ENCODE measurements at regions not wholly inside any gene's neighbourhood (a gene's known extent, or its start where the extent isn't known, plus 50 kb on each side); places are given as distances from the start of the nearest gene placed in this dataset.

GRCh38 chr2:128786741-128787478 lies 468.2 kb upstream of the HS6ST1 start:
- Histone ChIP-seq H3K9me3 (ENCODE audit: control insufficient read depth, low read length) (no peaks in the 10 kb centered on the region), H3K4me1 (ENCODE audit: control insufficient read depth, insufficient read depth, low read length, poor library complexity, severe bottlenecking) (no peaks in the 10 kb centered on the region), H3K4me3 (ENCODE audit: extremely low read depth, insufficient read depth, low read length, poor library complexity, severe bottlenecking) (no peak overlapping the region), H3K27ac (ENCODE audit: low read depth, low read length, severe bottlenecking) (no peak overlapping the region), H3K36me3 (ENCODE audit: control insufficient read depth, insufficient read depth, low read length) (no peaks in the 10 kb centered on the region)
- 83 to 88% methylated on average over 7 to 8 of the region's 9 CpGs for WGBS, 2 experiments (ENCODE audit: insufficient coverage in 2 of 2)

DNA sequence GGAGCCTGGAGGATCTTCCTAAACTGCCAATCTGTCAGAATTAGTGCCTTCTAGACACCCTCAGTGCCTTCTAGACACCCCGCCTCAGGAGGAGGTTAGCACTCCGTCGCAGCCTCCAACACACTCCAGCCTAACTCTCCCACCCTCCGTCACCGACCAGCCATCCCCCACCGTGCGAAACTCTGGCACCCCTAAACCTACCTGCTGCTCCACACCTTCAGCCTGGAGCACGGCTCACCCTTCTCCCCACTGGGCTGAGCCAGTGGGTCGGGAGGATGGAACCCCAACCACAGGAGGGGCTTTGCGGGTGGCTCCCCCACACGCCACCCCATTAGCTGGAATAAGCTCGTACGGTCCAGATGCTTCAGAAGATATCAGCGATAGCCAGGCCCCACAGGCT lies 468.9 kb upstream of the HS6ST1 start:
- Histone ChIP-seq H3K9me3 (ENCODE audit: control insufficient read depth, low read length) (no peaks in the 10 kb centered on the region), H3K27ac (ENCODE audit: low read depth, low read length, severe bottlenecking) (no peak overlapping the region), H3K4me1 (ENCODE audit: control insufficient read depth, insufficient read depth, low read length, poor library complexity, severe bottlenecking) (no peaks in the 10 kb centered on the region), H3K36me3 (ENCODE audit: control insufficient read depth, insufficient read depth, low read length) (no peaks in the 10 kb centered on the region), H3K4me3 (ENCODE audit: extremely low read depth, insufficient read depth, low read length, poor library complexity, severe bottlenecking) (no peak overlapping the region)
- WGBS, 2 experiments (ENCODE audit: insufficient coverage in 2 of 2): 88 to 93% methylated on average over 3 to 12 of the region's 14 CpGs

- H3K4me3 ChIP-seq (ENCODE audit: extremely low read depth, insufficient read depth, low read length, poor library complexity, severe bottlenecking): no peak overlapping the region
These were observed 470.1 kb upstream of the HS6ST1 start for GRCh38 chr2:128788636-128789220.

GRCh38 chr2:128789221-128789620 lies 470.6 kb upstream of the HS6ST1 start:
- no peaks in the 10 kb centered on the region for H3K9me3 ChIP-seq (ENCODE audit: control insufficient read depth, low read length)
- no peaks in the 10 kb centered on the region for H3K4me1 ChIP-seq (ENCODE audit: control insufficient read depth, insufficient read depth, low read length, poor library complexity, severe bottlenecking)
- 85 to 86% methylated on average over 6 of the region's 6 CpGs for WGBS, 2 experiments (ENCODE audit: insufficient coverage in 2 of 2)
- H3K27ac ChIP-seq (ENCODE audit: low read depth, low read length, severe bottlenecking): no peak overlapping the region
- no peak overlapping the region for H3K4me3 ChIP-seq (ENCODE audit: extremely low read depth, insufficient read depth, low read length, poor library complexity, severe bottlenecking)
- no peaks in the 10 kb centered on the region for H3K36me3 ChIP-seq (ENCODE audit: control insufficient read depth, insufficient read depth, low read length)

More at GRCh38 chr2:128788636-128789220, 470.1 kb upstream of the HS6ST1 start:
- H3K4me1 ChIP-seq (ENCODE audit: control insufficient read depth, insufficient read depth, low read length, poor library complexity, severe bottlenecking): no peaks in the 10 kb centered on the region
- no peak overlapping the region for H3K27ac ChIP-seq (ENCODE audit: low read depth, low read length, severe bottlenecking)
- WGBS, 2 experiments (ENCODE audit: insufficient coverage in 2 of 2): 64 to 82% methylated on average over 6 of the region's 9 CpGs
- H3K9me3 ChIP-seq (ENCODE audit: control insufficient read depth, low read length): no peaks in the 10 kb centered on the region
- H3K36me3 ChIP-seq (ENCODE audit: control insufficient read depth, insufficient read depth, low read length): no peaks in the 10 kb centered on the region

DNA sequence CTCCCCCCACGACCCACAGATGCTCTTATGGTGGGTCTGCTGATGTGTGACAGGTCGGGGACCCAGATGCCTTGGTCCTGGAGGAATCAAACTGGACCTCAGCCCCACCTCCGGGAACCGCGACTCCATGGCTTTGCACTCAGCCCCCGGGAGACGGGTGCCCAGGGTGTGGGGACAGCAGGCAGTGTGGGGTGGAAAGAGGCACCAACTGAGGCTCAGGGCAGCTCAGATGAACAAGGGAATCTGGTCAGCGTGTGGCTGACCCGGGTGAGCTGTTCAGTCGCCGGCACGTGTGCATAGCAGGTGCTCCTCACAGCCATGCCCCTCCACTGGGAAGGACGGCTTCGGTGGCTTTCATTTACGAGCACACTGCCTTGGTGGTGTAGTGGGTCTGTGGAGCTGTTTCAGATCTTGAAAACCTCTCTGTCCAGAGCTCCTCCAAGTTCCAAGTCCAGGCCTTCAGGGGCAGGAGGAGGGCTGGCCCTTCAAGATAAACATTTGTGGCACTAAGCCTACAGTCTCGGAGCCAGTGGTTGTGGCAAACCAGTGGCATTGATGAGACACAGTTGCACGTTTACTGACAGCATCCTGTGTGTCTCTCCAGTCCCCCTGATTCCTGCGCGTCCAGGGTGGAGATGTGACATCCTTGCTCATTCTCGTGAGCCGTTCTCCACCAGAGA lies 471.2 kb upstream of the HS6ST1 start:
- WGBS, 2 experiments (ENCODE audit: insufficient coverage in 2 of 2): 92 to 93% methylated on average over 16 to 18 of the region's 21 CpGs
- H3K4me1 ChIP-seq (ENCODE audit: control insufficient read depth, insufficient read depth, low read length, poor library complexity, severe bottlenecking): no peaks in the 10 kb centered on the region

DNA sequence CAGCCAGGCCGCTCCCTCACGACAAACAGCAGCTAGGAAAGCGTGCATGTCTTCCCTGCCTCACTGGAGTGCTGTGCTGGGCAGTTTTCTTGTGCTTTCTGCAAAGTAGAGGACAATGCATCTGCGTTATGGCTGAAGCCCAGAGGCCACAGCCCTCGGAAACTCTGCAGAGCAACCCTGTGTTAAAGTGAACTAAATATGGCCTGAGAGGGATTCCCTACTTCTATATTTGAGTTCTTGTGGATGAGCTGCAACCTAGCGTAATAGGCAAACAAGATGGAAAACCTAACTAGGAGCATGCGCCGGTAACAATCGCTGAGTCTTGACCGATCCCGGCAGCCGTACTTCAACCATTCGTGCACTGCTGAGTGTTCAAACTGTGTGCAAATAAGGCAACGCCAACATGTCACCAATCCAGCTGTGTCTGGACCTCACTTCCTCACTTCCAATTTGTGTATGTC lies 471.9 kb upstream of the HS6ST1 start:
- Histone ChIP-seq H3K36me3 (ENCODE audit: control insufficient read depth, insufficient read depth, low read length) (no peaks in the 10 kb centered on the region), H3K27ac (ENCODE audit: low read depth, low read length, severe bottlenecking) (no peak overlapping the region), H3K9me3 (ENCODE audit: control insufficient read depth, low read length) (no peaks in the 10 kb centered on the region), H3K4me1 (ENCODE audit: control insufficient read depth, insufficient read depth, low read length, poor library complexity, severe bottlenecking) (no peaks in the 10 kb centered on the region), H3K4me3 (ENCODE audit: extremely low read depth, insufficient read depth, low read length, poor library complexity, severe bottlenecking) (no peak overlapping the region)
- WGBS, 2 experiments (ENCODE audit: insufficient coverage in 2 of 2): 80 to 87% methylated on average over 13 of the region's 14 CpGs

More for the DNA sequence above, 471.2 kb upstream of the HS6ST1 start:
- Histone ChIP-seq H3K36me3 (ENCODE audit: control insufficient read depth, insufficient read depth, low read length) (no peaks in the 10 kb centered on the region), H3K27ac (ENCODE audit: low read depth, low read length, severe bottlenecking) (no peak overlapping the region), H3K9me3 (ENCODE audit: control insufficient read depth, low read length) (no peaks in the 10 kb centered on the region), H3K4me3 (ENCODE audit: extremely low read depth, insufficient read depth, low read length, poor library complexity, severe bottlenecking) (no peak overlapping the region)

- Histone ChIP-seq H3K4me3 (ENCODE audit: extremely low read depth, insufficient read depth, low read length, poor library complexity, severe bottlenecking) (no peak overlapping the region), H3K36me3 (ENCODE audit: control insufficient read depth, insufficient read depth, low read length) (no peaks in the 10 kb centered on the region), H3K27ac (ENCODE audit: low read depth, low read length, severe bottlenecking) (no peak overlapping the region), H3K4me1 (ENCODE audit: control insufficient read depth, insufficient read depth, low read length, poor library complexity, severe bottlenecking) (no peaks in the 10 kb centered on the region), H3K9me3 (ENCODE audit: control insufficient read depth, low read length) (no peaks in the 10 kb centered on the region)
- 85 to 88% methylated on average over 18 to 20 of the region's 24 CpGs for WGBS, 2 experiments (ENCODE audit: insufficient coverage in 2 of 2)
These were observed 472.7 kb upstream of the HS6ST1 start for GRCh38 chr2:128791120-128791984.

DNA sequence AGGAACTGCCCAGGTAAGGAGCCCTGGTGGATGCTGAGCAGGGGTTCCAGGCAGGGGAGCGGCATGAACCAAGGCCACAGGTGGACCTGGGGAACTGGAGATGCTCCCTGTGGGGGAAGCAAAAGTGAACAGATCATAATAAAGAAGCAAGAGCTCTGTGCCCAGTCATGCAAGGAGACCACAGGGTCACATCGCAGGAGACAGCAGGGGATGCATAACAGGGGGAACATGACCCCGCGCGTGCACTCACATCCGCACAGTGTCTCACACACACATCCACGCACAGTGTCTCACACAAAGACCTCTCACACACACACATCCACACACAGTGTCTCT lies 473.3 kb upstream of the HS6ST1 start:
- Histone ChIP-seq H3K9me3 (ENCODE audit: control insufficient read depth, low read length) (no peaks in the 10 kb centered on the region), H3K36me3 (ENCODE audit: control insufficient read depth, insufficient read depth, low read length) (no peaks in the 10 kb centered on the region), H3K27ac (ENCODE audit: low read depth, low read length, severe bottlenecking) (no peak overlapping the region), H3K4me3 (ENCODE audit: extremely low read depth, insufficient read depth, low read length, poor library complexity, severe bottlenecking) (no peak overlapping the region), H3K4me1 (ENCODE audit: control insufficient read depth, insufficient read depth, low read length, poor library complexity, severe bottlenecking) (no peaks in the 10 kb centered on the region)
- WGBS, 2 experiments (ENCODE audit: insufficient coverage in 2 of 2): 78 to 80% methylated on average over 2 to 7 of the region's 7 CpGs

DNA sequence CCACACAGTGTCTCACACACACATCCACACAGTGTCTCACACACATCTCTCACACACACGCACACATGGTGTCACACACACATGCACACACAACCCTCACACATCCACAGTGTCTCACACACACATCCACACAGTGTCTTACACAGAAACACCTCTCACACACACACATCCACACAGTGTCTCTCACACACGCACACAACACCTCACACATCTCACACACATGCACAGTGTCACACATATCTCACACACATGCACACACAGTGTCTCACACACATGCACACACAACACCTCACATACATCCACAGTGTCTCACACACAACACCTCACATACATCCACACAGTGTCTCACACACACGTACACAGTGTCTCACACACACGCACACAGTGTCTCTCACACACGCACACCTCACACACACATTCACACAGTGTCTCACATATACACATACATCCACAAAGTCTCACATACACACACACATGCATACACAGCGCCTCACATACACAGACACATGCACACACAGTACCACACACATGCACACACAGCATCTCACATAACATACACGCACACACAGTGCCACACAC lies 473.9 kb upstream of the HS6ST1 start:
- no peaks in the 10 kb centered on the region for H3K36me3 ChIP-seq (ENCODE audit: control insufficient read depth, insufficient read depth, low read length)
- 75 to 87% methylated on average over 5 to 7 of the region's 7 CpGs for WGBS, 2 experiments (ENCODE audit: insufficient coverage in 2 of 2)
- H3K27ac ChIP-seq (ENCODE audit: low read depth, low read length, severe bottlenecking): no peak overlapping the region
- H3K4me1 ChIP-seq (ENCODE audit: control insufficient read depth, insufficient read depth, low read length, poor library complexity, severe bottlenecking): no peaks in the 10 kb centered on the region
- H3K9me3 ChIP-seq (ENCODE audit: control insufficient read depth, low read length): no peaks in the 10 kb centered on the region
- H3K4me3 ChIP-seq (ENCODE audit: extremely low read depth, insufficient read depth, low read length, poor library complexity, severe bottlenecking): no peak overlapping the region

DNA sequence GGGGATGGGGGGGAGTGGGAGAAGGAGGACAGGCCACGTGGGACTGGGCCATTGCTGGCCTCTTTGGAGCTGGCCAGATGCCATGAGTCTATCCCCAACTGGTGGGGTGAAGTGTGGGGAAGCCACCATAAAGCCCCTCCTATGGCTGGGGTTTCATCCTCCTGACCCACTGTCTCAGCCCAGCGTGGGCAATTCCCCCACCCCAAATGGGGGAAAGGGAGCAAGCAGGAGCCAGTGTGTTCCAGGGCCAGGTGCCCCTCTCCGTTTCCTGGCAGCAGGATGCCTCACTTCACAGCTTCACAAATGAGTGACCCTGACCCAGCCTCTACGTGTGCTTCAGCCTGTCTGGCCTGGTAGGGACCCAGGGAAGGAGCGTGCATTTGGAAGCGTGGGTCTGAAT lies 474.7 kb upstream of the HS6ST1 start:
- no peaks in the 10 kb centered on the region for H3K4me1 ChIP-seq (ENCODE audit: control insufficient read depth, insufficient read depth, low read length, poor library complexity, severe bottlenecking)
- no peaks in the 10 kb centered on the region for H3K9me3 ChIP-seq (ENCODE audit: control insufficient read depth, low read length)
- 82 to 96% methylated on average over 3 to 4 of the region's 6 CpGs for WGBS, 2 experiments (ENCODE audit: insufficient coverage in 2 of 2)
- H3K36me3 ChIP-seq (ENCODE audit: control insufficient read depth, insufficient read depth, low read length): no peaks in the 10 kb centered on the region
- no peak overlapping the region for H3K27ac ChIP-seq (ENCODE audit: low read depth, low read length, severe bottlenecking)
- no peak overlapping the region for H3K4me3 ChIP-seq (ENCODE audit: extremely low read depth, insufficient read depth, low read length, poor library complexity, severe bottlenecking)
